ENCODE measurements at regions not wholly inside any gene's neighbourhood (a gene's known extent, or its start where the extent isn't known, plus 50 kb on each side); places are given as distances from the start of the nearest gene placed in this dataset.

GRCh38 chr14:49396801-49397200, 189.4 kb downstream of the RPS29 start:
- no peaks in the 10 kb centered on the region for H3K36me3 Mint-ChIP-seq (ENCODE audit: low read depth)
- H3K27ac Mint-ChIP-seq = no peak overlapping the region
- DNase-seq (ENCODE audit: low spot score) = no peak
- no peaks in the 10 kb centered on the region for H3K9me3 Mint-ChIP-seq
- no peaks in the 10 kb centered on the region for H3K27me3 Mint-ChIP-seq (ENCODE audit: low read depth)
- no peaks in the 10 kb centered on the region for H3K4me1 Mint-ChIP-seq (ENCODE audit: low read depth)
- H3K4me3 Mint-ChIP-seq = no peak overlapping the region

- no peak for DNase-seq (ENCODE audit: low spot score)
- no peak overlapping the region for H3K4me3 Mint-ChIP-seq
- H3K27me3 Mint-ChIP-seq (ENCODE audit: low read depth) = no peaks in the 10 kb centered on the region
- no peaks in the 10 kb centered on the region for H3K4me1 Mint-ChIP-seq (ENCODE audit: low read depth)
- no peak overlapping the region for H3K27ac Mint-ChIP-seq
- H3K9me3 Mint-ChIP-seq = peaks cover 7% of the 10 kb centered on the region
- H3K36me3 Mint-ChIP-seq (ENCODE audit: low read depth) = no peaks in the 10 kb centered on the region
These were observed 204.4 kb downstream of the RPS29 start for GRCh38 chr14:49381778-49382177.

- Mint-ChIP-seq H3K4me1 (ENCODE audit: low read depth) (no peaks in the 10 kb centered on the region), H3K36me3 (ENCODE audit: low read depth) (no peaks in the 10 kb centered on the region), H3K9me3 (no peaks in the 10 kb centered on the region), H3K27ac (no peak overlapping the region), H3K4me3 (no peak overlapping the region), H3K27me3 (ENCODE audit: low read depth) (no peaks in the 10 kb centered on the region)
- no peak for DNase-seq (ENCODE audit: low spot score)
These were observed 218.5 kb downstream of the RPS29 start for GRCh38 chr14:49367696-49368095.

- no peak for DNase-seq (ENCODE audit: low spot score)
- H3K36me3 Mint-ChIP-seq (ENCODE audit: low read depth) = no peaks in the 10 kb centered on the region
- H3K9me3 Mint-ChIP-seq = no peaks in the 10 kb centered on the region
These were observed 219.8 kb downstream of the RPS29 start for GRCh38 chr14:49366416-49366815.

GRCh38 chr14:49364752-49365117, 221.4 kb downstream of the RPS29 start:
- no peaks in the 10 kb centered on the region for H3K9me3 Mint-ChIP-seq
- H3K27ac Mint-ChIP-seq = no peak overlapping the region
- no peaks in the 10 kb centered on the region for H3K27me3 Mint-ChIP-seq (ENCODE audit: low read depth)
- no peak overlapping the region for H3K4me3 Mint-ChIP-seq
- no peak for DNase-seq (ENCODE audit: low spot score)
- no peaks in the 10 kb centered on the region for H3K36me3 Mint-ChIP-seq (ENCODE audit: low read depth)
- no peaks in the 10 kb centered on the region for H3K4me1 Mint-ChIP-seq (ENCODE audit: low read depth)

More at GRCh38 chr14:49366416-49366815, 219.8 kb downstream of the RPS29 start:
- Mint-ChIP-seq H3K4me3 (no peak overlapping the region), H3K4me1 (ENCODE audit: low read depth) (no peaks in the 10 kb centered on the region), H3K27ac (no peak overlapping the region), H3K27me3 (ENCODE audit: low read depth) (no peaks in the 10 kb centered on the region)

GRCh38 chr14:49363821-49364751, 222.1 kb downstream of the RPS29 start:
- no peaks in the 10 kb centered on the region for H3K27me3 Mint-ChIP-seq (ENCODE audit: low read depth)
- H3K9me3 Mint-ChIP-seq = no peaks in the 10 kb centered on the region
- no peak for DNase-seq (ENCODE audit: low spot score)
- H3K4me3 Mint-ChIP-seq = no peak overlapping the region
- no peaks in the 10 kb centered on the region for H3K4me1 Mint-ChIP-seq (ENCODE audit: low read depth)
- H3K36me3 Mint-ChIP-seq (ENCODE audit: low read depth) = no peaks in the 10 kb centered on the region
- H3K27ac Mint-ChIP-seq = no peak overlapping the region

- Mint-ChIP-seq H3K36me3 (ENCODE audit: low read depth) (no peaks in the 10 kb centered on the region), H3K4me3 (no peak overlapping the region), H3K4me1 (ENCODE audit: low read depth) (no peaks in the 10 kb centered on the region), H3K9me3 (no peaks in the 10 kb centered on the region), H3K27me3 (ENCODE audit: low read depth) (no peaks in the 10 kb centered on the region), H3K27ac (no peak overlapping the region)
- DNase-seq (ENCODE audit: low spot score) = no peak
These were observed 223.3 kb downstream of the RPS29 start for GRCh38 chr14:49362916-49363315.

- Mint-ChIP-seq H3K4me3 (no peak overlapping the region), H3K27me3 (ENCODE audit: low read depth) (no peaks in the 10 kb centered on the region), H3K27ac (no peak overlapping the region)
These were observed 247.1 kb downstream of the RPS29 start for GRCh38 chr14:49339130-49339529.

GRCh38 chr14:49319810-49320209, 266.4 kb downstream of the RPS29 start:
- Mint-ChIP-seq H3K4me3 (no peak overlapping the region), H3K27me3 (ENCODE audit: low read depth) (peaks cover 2% of the 10 kb centered on the region), H3K27ac (no peak overlapping the region), H3K4me1 (ENCODE audit: low read depth) (no peaks in the 10 kb centered on the region), H3K9me3 (no peaks in the 10 kb centered on the region), H3K36me3 (ENCODE audit: low read depth) (no peaks in the 10 kb centered on the region)
- DNase-seq (ENCODE audit: low spot score) = no peak

More at GRCh38 chr14:49339130-49339529, 247.1 kb downstream of the RPS29 start:
- Mint-ChIP-seq H3K36me3 (ENCODE audit: low read depth) (no peaks in the 10 kb centered on the region), H3K9me3 (no peaks in the 10 kb centered on the region), H3K4me1 (ENCODE audit: low read depth) (peaks cover 2% of the 10 kb centered on the region)
- DNase-seq (ENCODE audit: low spot score) = no peak

GRCh38 chr14:49315570-49315969, 270.6 kb downstream of the RPS29 start:
- Mint-ChIP-seq H3K27ac (no peak overlapping the region), H3K4me3 (no peak overlapping the region), H3K9me3 (no peaks in the 10 kb centered on the region), H3K36me3 (ENCODE audit: low read depth) (no peaks in the 10 kb centered on the region), H3K4me1 (ENCODE audit: low read depth) (no peaks in the 10 kb centered on the region), H3K27me3 (ENCODE audit: low read depth) (no peaks in the 10 kb centered on the region)
- DNase-seq (ENCODE audit: low spot score) = no peak

GRCh38 chr14:49314737-49315136, 271.4 kb downstream of the RPS29 start:
- H3K36me3 Mint-ChIP-seq (ENCODE audit: low read depth) = no peaks in the 10 kb centered on the region

GRCh38 chr14:49313108-49313507, 273.1 kb downstream of the RPS29 start:
- no peak overlapping the region for H3K4me3 Mint-ChIP-seq
- no peaks in the 10 kb centered on the region for H3K4me1 Mint-ChIP-seq (ENCODE audit: low read depth)
- no peaks in the 10 kb centered on the region for H3K9me3 Mint-ChIP-seq
- no peaks in the 10 kb centered on the region for H3K27me3 Mint-ChIP-seq (ENCODE audit: low read depth)
- H3K27ac Mint-ChIP-seq = no peak overlapping the region
- no peaks in the 10 kb centered on the region for H3K36me3 Mint-ChIP-seq (ENCODE audit: low read depth)
- DNase-seq (ENCODE audit: low spot score) = no peak

More at GRCh38 chr14:49314737-49315136, 271.4 kb downstream of the RPS29 start:
- H3K4me3 Mint-ChIP-seq = no peak overlapping the region
- H3K27ac Mint-ChIP-seq = no peak overlapping the region
- H3K9me3 Mint-ChIP-seq = no peaks in the 10 kb centered on the region
- H3K27me3 Mint-ChIP-seq (ENCODE audit: low read depth) = no peaks in the 10 kb centered on the region
- DNase-seq (ENCODE audit: low spot score) = no peak
- H3K4me1 Mint-ChIP-seq (ENCODE audit: low read depth) = no peaks in the 10 kb centered on the region

GRCh38 chr14:49310298-49310697, 275.9 kb downstream of the RPS29 start:
- no peak for DNase-seq (ENCODE audit: low spot score)
- H3K9me3 Mint-ChIP-seq = no peaks in the 10 kb centered on the region
- no peaks in the 10 kb centered on the region for H3K27me3 Mint-ChIP-seq (ENCODE audit: low read depth)
- no peak overlapping the region for H3K27ac Mint-ChIP-seq
- no peak overlapping the region for H3K4me3 Mint-ChIP-seq
- H3K36me3 Mint-ChIP-seq (ENCODE audit: low read depth) = no peaks in the 10 kb centered on the region
- H3K4me1 Mint-ChIP-seq (ENCODE audit: low read depth) = no peaks in the 10 kb centered on the region

GRCh38 chr14:49306152-49306751, 279.9 kb downstream of the RPS29 start:
- Mint-ChIP-seq H3K4me1 (ENCODE audit: low read depth) (no peaks in the 10 kb centered on the region), H3K36me3 (ENCODE audit: low read depth) (no peaks in the 10 kb centered on the region), H3K27me3 (ENCODE audit: low read depth) (no peaks in the 10 kb centered on the region), H3K4me3 (no peak overlapping the region), H3K27ac (no peak overlapping the region), H3K9me3 (no peaks in the 10 kb centered on the region)
- DNase-seq (ENCODE audit: low spot score) = no peak
